ENCODE measurements at regions not wholly inside any gene's neighbourhood (a gene's known extent, or its start where the extent isn't known, plus 50 kb on each side); places are given as distances from the start of the nearest gene placed in this dataset.

DNA sequence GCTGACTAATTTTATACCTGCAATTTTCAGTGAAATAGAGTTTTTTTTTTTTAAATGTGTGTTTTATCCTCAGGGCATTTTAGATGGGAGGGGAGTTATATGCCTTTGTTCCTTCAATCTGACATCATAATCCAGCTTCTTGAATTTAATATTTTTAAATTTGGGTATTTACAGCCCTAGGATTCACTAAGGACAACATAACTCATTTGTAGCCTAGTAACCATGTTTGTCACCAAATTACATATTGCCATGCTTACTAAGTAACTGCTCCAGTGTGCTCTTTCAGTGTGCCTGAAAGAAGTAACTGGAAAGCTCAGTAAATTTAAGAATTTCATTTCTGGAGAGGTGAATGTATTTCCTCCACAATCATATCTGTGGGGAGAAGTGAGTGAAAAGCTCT is 56.8 kb upstream of the DGKB start:
- Histone ChIP-seq H3K9me3 (ENCODE audit: control insufficient read depth in 5 of 5, low read length in 5 of 5) (no peaks in the 10 kb centered on the region), H3K4me1 (ENCODE audit: control insufficient read depth in 5 of 5, insufficient read depth in 5 of 5, low read length in 5 of 5) (no peaks in the 10 kb centered on the region), H3K9ac (ENCODE audit: low read length in 5 of 5) (no peak overlapping the region), H3K27ac (ENCODE audit: low read depth, low read length) (no peak overlapping the region), H3K36me3 (ENCODE audit: control insufficient read depth in 5 of 5, insufficient read depth in 5 of 5, low read length in 5 of 5) (no peaks in the 10 kb centered on the region), H3K27me3 (ENCODE audit: control insufficient read depth in 5 of 5, insufficient read depth in 4 of 5, low read length in 5 of 5) (no peaks in the 10 kb centered on the region), H3K4me3 (ENCODE audit: low read depth in 1 of 5, low read length in 5 of 5) (no peak overlapping the region)

DNA sequence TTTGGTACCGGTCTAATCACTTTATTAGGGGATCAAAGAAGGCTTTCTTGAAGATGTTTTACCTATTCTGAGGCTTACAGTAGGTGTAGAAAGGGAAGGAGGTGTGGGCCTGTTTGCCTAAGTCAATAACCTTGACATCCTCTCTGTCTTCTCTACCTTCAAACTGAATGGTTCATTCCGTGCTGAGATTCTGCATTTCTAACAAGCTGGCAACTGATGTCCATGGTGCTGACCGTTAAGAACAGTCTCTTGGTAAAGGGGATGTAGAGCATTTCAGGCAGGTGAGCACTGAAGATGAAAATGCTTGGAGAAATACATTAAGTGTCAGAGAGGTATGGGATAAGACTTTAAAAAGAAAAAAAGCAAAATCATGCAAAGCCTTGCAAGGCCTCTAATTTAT is 51.5 kb upstream of the DGKB start:
- Histone ChIP-seq H3K9ac (ENCODE audit: low read length in 5 of 5) (no peak overlapping the region), H3K27ac (ENCODE audit: low read depth, low read length) (no peak overlapping the region), H3K36me3 (ENCODE audit: control insufficient read depth in 5 of 5, insufficient read depth in 5 of 5, low read length in 5 of 5) (no peaks in the 10 kb centered on the region), H3K4me1 (ENCODE audit: control insufficient read depth in 5 of 5, insufficient read depth in 5 of 5, low read length in 5 of 5) (no peaks in the 10 kb centered on the region), H3K9me3 (ENCODE audit: control insufficient read depth in 5 of 5, low read length in 5 of 5) (no peaks in the 10 kb centered on the region), H3K27me3 (ENCODE audit: control insufficient read depth in 5 of 5, insufficient read depth in 4 of 5, low read length in 5 of 5) (no peaks in the 10 kb centered on the region), H3K4me3 (ENCODE audit: low read depth in 1 of 5, low read length in 5 of 5) (no peak overlapping the region)

All from subcutaneous abdominal adipose tissue (tissue), 5 donors.